Parathyroid adenoma (tissue), 2 donors: ENCODE measurements at regions not wholly inside any gene's neighbourhood (a gene's known extent, or its start where the extent isn't known, plus 50 kb on each side); places are given as distances from the start of the nearest gene placed in this dataset.

ENCODE experiments used
- H2AFZ ChIP-seq: fragments of 300-600 bp; sonication (generic); one replicate; pipeline ENCODE4 v1.7.0; 2017; ENCODE audit warnings: antibody characterized with exemption, mild to moderate bottlenecking
- H3K27ac ChIP-seq: fragments of 300-600 bp; sonication (generic); one replicate; pipeline ENCODE4 v1.7.0; 2017
- H3K27me3 ChIP-seq: fragments of 300-600 bp; sonication (generic); one replicate; pipeline ENCODE4 v1.7.0; 2017; ENCODE audit warnings: low read length; ENCODE audit not compliant: control insufficient read depth, insufficient read depth
- H3K36me3 ChIP-seq: fragments of 300-600 bp; sonication (generic); one replicate; pipeline ENCODE4 v1.7.0; 2017; ENCODE audit warnings: low read length; ENCODE audit not compliant: control insufficient read depth, insufficient read depth
- H3K4me1 ChIP-seq: fragments of 300-600 bp; sonication (generic); one replicate; pipeline ENCODE4 v1.7.0; 2017; ENCODE audit warnings: control low read depth
- H3K4me2 ChIP-seq: fragments of 300-600 bp; sonication (generic); one replicate; pipeline ENCODE4 v1.7.0; 2017; ENCODE audit warnings: low read length
- H3K4me3 ChIP-seq: fragments of 300-600 bp; sonication (generic); one replicate; pipeline ENCODE4 v1.7.0; 2017; ENCODE audit warnings: low read depth, low read length
- H3K79me2 ChIP-seq: fragments of 300-600 bp; sonication (generic); one replicate; pipeline ENCODE4 v1.7.0; 2017; ENCODE audit warnings: control low read depth
- H3K9ac ChIP-seq: fragments of 300-600 bp; sonication (generic); one replicate; pipeline ENCODE4 v1.7.0; 2017; ENCODE audit warnings: mild to moderate bottlenecking
- H3K9me3 ChIP-seq: fragments of 300-600 bp; sonication (generic); one replicate; pipeline ENCODE4 v1.7.0; 2017; ENCODE audit warnings: low read length; ENCODE audit not compliant: control insufficient read depth
- CTCF ChIP-seq: fragments of 300-600 bp; sonication (generic); IDR thresholded peaks from one replicate; pipeline ENCODE4 v1.7.0; 2017; ENCODE audit warnings: antibody characterized with exemption, mild to moderate bottlenecking
- donor health status: primary hyperparathyroidism.

- no peaks in the 10 kb centered on the region for H3K27me3 ChIP-seq
- H3K4me3 ChIP-seq, result no peak overlapping the region
- no peaks in the 10 kb centered on the region for H3K36me3 ChIP-seq
- no peaks in the 10 kb centered on the region for H3K4me1 ChIP-seq
- no peak for TF ChIP-seq CTCF
- no peaks in the 10 kb centered on the region for H3K79me2 ChIP-seq
- H3K27ac ChIP-seq, result no peak overlapping the region
- H2AFZ ChIP-seq, result no peak overlapping the region
- H3K4me2 ChIP-seq, result no peak overlapping the region
- H3K9me3 ChIP-seq, result no peaks in the 10 kb centered on the region
- H3K9ac ChIP-seq, result no peak overlapping the region
Measured at GRCh38 chr13:21798181-21798580, 127.3 kb downstream of the FGF9 start.

GRCh38 chr13:21799671-21800070, 128.8 kb downstream of the FGF9 start:
- Histone ChIP-seq H2AFZ (no peak overlapping the region), H3K9ac (no peak overlapping the region), H3K27me3 (no peaks in the 10 kb centered on the region), H3K4me1 (no peaks in the 10 kb centered on the region), H3K4me2 (no peak overlapping the region), H3K4me3 (no peak overlapping the region), H3K79me2 (no peaks in the 10 kb centered on the region), H3K36me3 (no peaks in the 10 kb centered on the region), H3K9me3 (no peaks in the 10 kb centered on the region), H3K27ac (no peak overlapping the region)
- no peak for TF ChIP-seq CTCF

- Histone ChIP-seq H3K9ac (no peak overlapping the region), H3K4me3 (no peak overlapping the region), H3K79me2 (no peaks in the 10 kb centered on the region), H3K36me3 (no peaks in the 10 kb centered on the region), H2AFZ (no peak overlapping the region), H3K4me1 (no peaks in the 10 kb centered on the region), H3K27ac (no peak overlapping the region), H3K4me2 (no peak overlapping the region), H3K27me3 (no peaks in the 10 kb centered on the region), H3K9me3 (no peaks in the 10 kb centered on the region)
- TF ChIP-seq CTCF, result no peak
Measured at GRCh38 chr13:21800837-21801616, 130.2 kb downstream of the FGF9 start.

- H3K36me3 ChIP-seq, result no peaks in the 10 kb centered on the region
- H3K9me3 ChIP-seq, result no peaks in the 10 kb centered on the region
- no peak overlapping the region for H3K4me3 ChIP-seq
- no peak overlapping the region for H2AFZ ChIP-seq
- no peak overlapping the region for H3K9ac ChIP-seq
- no peak overlapping the region for H3K27ac ChIP-seq
- H3K27me3 ChIP-seq, result no peaks in the 10 kb centered on the region
- no peaks in the 10 kb centered on the region for H3K79me2 ChIP-seq
- H3K4me2 ChIP-seq, result no peak overlapping the region
- H3K4me1 ChIP-seq, result no peaks in the 10 kb centered on the region
- TF ChIP-seq CTCF, result no peak
Measured at GRCh38 chr13:21805733-21806132, 134.9 kb downstream of the FGF9 start.

- TF ChIP-seq CTCF, result no peak
- no peaks in the 10 kb centered on the region for H3K4me1 ChIP-seq
Measured at GRCh38 chr13:21812192-21812626, 141.3 kb downstream of the FGF9 start.

More at GRCh38 chr13:21812192-21812626, 141.3 kb downstream of the FGF9 start:
- no peaks in the 10 kb centered on the region for H3K27me3 ChIP-seq
- H3K4me2 ChIP-seq, result no peak overlapping the region
- no peak overlapping the region for H3K27ac ChIP-seq
- no peak overlapping the region for H3K4me3 ChIP-seq
- no peak overlapping the region for H2AFZ ChIP-seq
- H3K9ac ChIP-seq, result no peak overlapping the region
- no peaks in the 10 kb centered on the region for H3K36me3 ChIP-seq
- no peaks in the 10 kb centered on the region for H3K79me2 ChIP-seq
- H3K9me3 ChIP-seq, result no peaks in the 10 kb centered on the region
